ENCODE measurements at regions not wholly inside any gene's neighbourhood (a gene's known extent, or its start where the extent isn't known, plus 50 kb on each side); places are given as distances from the start of the nearest gene placed in this dataset.

- in situ Hi-C loops (cut with MboI; ENCODE audit: low sequenced_read_pairs), result no loop called here
These were observed 71.3 kb downstream of the RPE65 start for GRCh38 chr1:68378296-68379084.

- in situ Hi-C loops (cut with MboI; ENCODE audit: low sequenced_read_pairs), result no loop called here
These were observed 72.7 kb downstream of the RPE65 start for GRCh38 chr1:68377098-68377497.

GRCh38 chr1:68376441-68376840, 73.3 kb downstream of the RPE65 start:
- in situ Hi-C loops (cut with MboI; ENCODE audit: low sequenced_read_pairs), result no loop called here

- in situ Hi-C loops (cut with MboI; ENCODE audit: low sequenced_read_pairs), result no loop called here
These were observed 73.8 kb downstream of the RPE65 start for GRCh38 chr1:68375919-68376318.

GRCh38 chr1:68373173-68373572, 76.6 kb downstream of the RPE65 start:
- in situ Hi-C loops (cut with MboI; ENCODE audit: low sequenced_read_pairs), result no loop called here

- in situ Hi-C loops (cut with MboI; ENCODE audit: low sequenced_read_pairs), result no loop called here
These were observed 77.3 kb downstream of the RPE65 start for GRCh38 chr1:68372487-68372886.

GRCh38 chr1:68370101-68370915, 79.4 kb downstream of the RPE65 start:
- in situ Hi-C loops (cut with MboI; ENCODE audit: low sequenced_read_pairs), result no loop called here

- in situ Hi-C loops (cut with MboI; ENCODE audit: low sequenced_read_pairs), result no loop called here
These were observed 83.2 kb downstream of the RPE65 start for GRCh38 chr1:68366572-68366971.

GRCh38 chr1:68365709-68366382, 83.9 kb downstream of the RPE65 start:
- in situ Hi-C loops (cut with MboI; ENCODE audit: low sequenced_read_pairs), result no loop called here

GRCh38 chr1:68363339-68363738, 86.4 kb downstream of the RPE65 start:
- in situ Hi-C loops (cut with MboI; ENCODE audit: low sequenced_read_pairs), result no loop called here

GRCh38 chr1:68361346-68361910, 88.3 kb downstream of the RPE65 start:
- in situ Hi-C loops (cut with MboI; ENCODE audit: low sequenced_read_pairs), result no loop called here

GRCh38 chr1:68359045-68359444, 90.7 kb downstream of the RPE65 start:
- in situ Hi-C loops (cut with MboI; ENCODE audit: low sequenced_read_pairs), result no loop called here

- in situ Hi-C loops (cut with MboI; ENCODE audit: low sequenced_read_pairs), result no loop called here
These were observed 91.3 kb downstream of the RPE65 start for GRCh38 chr1:68358439-68358838.

GRCh38 chr1:68355614-68356013, 94.1 kb downstream of the RPE65 start:
- in situ Hi-C loops (cut with MboI; ENCODE audit: low sequenced_read_pairs), result no loop called here

GRCh38 chr1:68352202-68352601, 97.6 kb downstream of the RPE65 start:
- in situ Hi-C loops (cut with MboI; ENCODE audit: low sequenced_read_pairs), result no loop called here

- in situ Hi-C loops (cut with MboI; ENCODE audit: low sequenced_read_pairs), result loop anchor here (25.0 kb wide), 1 partner anchor 235 kb away; no protein-coding TSS in a partner anchor
These were observed 102.3 kb downstream of the RPE65 start for GRCh38 chr1:68347415-68347814.

- in situ Hi-C loops (cut with MboI; ENCODE audit: low sequenced_read_pairs), result loop anchor here (25.0 kb wide), 1 partner anchor 234 kb away; no protein-coding TSS in a partner anchor
These were observed 103.5 kb downstream of the RPE65 start for GRCh38 chr1:68346188-68346808.

- in situ Hi-C loops (cut with MboI; ENCODE audit: low sequenced_read_pairs), result loop anchor here (25.0 kb wide), 1 partner anchor 232 kb away; no protein-coding TSS in a partner anchor
These were observed 105.5 kb downstream of the RPE65 start for GRCh38 chr1:68344208-68344607.

- in situ Hi-C loops (cut with MboI; ENCODE audit: low sequenced_read_pairs), result loop anchor here (25.0 kb wide), 1 partner anchor 229 kb away; no protein-coding TSS in a partner anchor
These were observed 108.6 kb upstream of the WLS start for GRCh38 chr1:68340951-68341350.

- in situ Hi-C loops (cut with MboI; ENCODE audit: low sequenced_read_pairs), result loop anchor here (25.0 kb wide), 1 partner anchor 227 kb away; no protein-coding TSS in a partner anchor
These were observed 107.2 kb upstream of the WLS start for GRCh38 chr1:68339505-68339904.
